ENCODE measurements at regions not wholly inside any gene's neighbourhood (a gene's known extent, or its start where the extent isn't known, plus 50 kb on each side); places are given as distances from the start of the nearest gene placed in this dataset.

DNA sequence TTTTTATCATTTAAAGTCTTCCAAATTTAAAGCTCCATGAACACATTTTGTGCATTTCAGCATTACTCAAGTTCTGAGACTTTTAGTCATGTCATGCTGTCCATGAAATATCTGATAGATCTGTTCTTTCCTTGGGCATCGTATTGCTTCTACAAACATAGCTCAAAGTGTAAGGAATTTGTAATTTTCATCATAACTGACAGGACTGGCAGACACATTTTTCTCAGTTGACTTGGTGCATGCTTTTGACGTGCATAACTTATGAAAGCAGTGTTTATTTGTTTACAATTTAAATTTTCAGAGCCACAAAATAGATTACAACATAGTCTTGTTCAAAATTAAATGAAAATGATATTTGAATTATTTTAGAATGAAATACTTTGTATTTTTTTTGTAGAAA lies 812.1 kb upstream of the NOVA1 start (continued):
- TF ChIP-seq, protein P1, sequence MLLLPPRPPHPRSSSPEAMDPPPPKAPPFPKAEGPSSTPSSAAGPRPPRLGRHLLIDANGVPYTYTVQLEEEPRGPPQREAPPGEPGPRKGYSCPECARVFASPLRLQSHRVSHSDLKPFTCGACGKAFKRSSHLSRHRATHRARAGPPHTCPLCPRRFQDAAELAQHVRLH (tag by site-specific recombination; IDR thresholded peaks at IDR 0.05): no peak

DNA sequence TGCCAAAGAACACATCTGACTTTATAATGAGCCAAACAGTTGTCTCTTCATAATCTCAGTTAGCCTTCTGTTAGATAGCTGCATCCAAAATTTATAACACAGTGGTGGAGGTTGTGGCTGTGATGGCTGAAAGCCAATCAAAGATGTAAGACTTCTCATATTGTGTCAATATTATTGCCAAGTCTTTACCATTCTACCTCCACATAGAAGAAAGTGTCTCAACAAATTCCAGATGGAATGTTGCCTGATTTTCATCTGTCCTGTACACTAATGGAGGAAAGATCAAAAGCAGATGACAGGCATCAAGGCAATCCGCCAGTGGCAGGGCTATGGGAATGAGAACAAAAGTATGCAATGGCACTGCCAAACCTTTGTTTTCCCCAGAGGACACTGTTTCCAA lies 813.1 kb upstream of the NOVA1 start:
- TF ChIP-seq ZNF544 (tag by site-specific recombination; IDR thresholded peaks at IDR 0.05): no peak
- TF ChIP-seq, protein P2, sequence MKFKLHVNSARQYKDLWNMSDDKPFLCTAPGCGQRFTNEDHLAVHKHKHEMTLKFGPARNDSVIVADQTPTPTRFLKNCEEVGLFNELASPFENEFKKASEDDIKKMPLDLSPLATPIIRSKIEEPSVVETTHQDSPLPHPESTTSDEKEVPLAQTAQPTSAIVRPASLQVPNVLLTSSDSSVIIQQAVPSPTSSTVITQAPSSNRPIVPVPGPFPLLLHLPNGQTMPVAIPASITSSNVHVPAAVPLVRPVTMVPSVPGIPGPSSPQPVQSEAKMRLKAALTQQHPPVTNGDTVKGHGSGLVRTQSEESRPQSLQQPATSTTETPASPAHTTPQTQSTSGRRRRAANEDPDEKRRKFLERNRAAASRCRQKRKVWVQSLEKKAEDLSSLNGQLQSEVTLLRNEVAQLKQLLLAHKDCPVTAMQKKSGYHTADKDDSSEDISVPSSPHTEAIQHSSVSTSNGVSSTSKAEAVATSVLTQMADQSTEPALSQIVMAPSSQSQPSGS (tag by site-specific recombination; IDR thresholded peaks at IDR 0.05; ENCODE audit: low read depth): no peak
- TF ChIP-seq HOXA7 (CRISPR knock-in tag; IDR thresholded peaks at IDR 0.05; ENCODE audit: borderline replicate concordance): no peak
- TF ChIP-seq ZNF473 (tag by site-specific recombination; IDR thresholded peaks at IDR 0.05): no peak
- no peak for TF ChIP-seq ZNF394 (tag by site-specific recombination; IDR thresholded peaks at IDR 0.05; ENCODE audit: borderline replicate concordance)
- TF ChIP-seq BCL11A (tag by site-specific recombination; IDR thresholded peaks at IDR 0.05; ENCODE audit: low read depth): no peak
- no peak for TF ChIP-seq ZNF324 (tag by site-specific recombination; IDR thresholded peaks at IDR 0.05)
- no peak for TF ChIP-seq ZNF23 (tag by site-specific recombination; IDR thresholded peaks at IDR 0.05; ENCODE audit: borderline replicate concordance)
- no peak overlapping the region for H3K4me3 ChIP-seq (ENCODE audit: low read depth, low read length)
- H3K27ac ChIP-seq (ENCODE audit: extremely low read depth, low read depth, low read length): no peak overlapping the region
- H3K9me3 ChIP-seq (ENCODE audit: control insufficient read depth, insufficient read depth, low read depth, low read length): no peaks in the 10 kb centered on the region
- no peaks in the 10 kb centered on the region for H3K4me1 ChIP-seq (ENCODE audit: control insufficient read depth, insufficient read depth, low read length)
- H3K36me3 ChIP-seq (ENCODE audit: control insufficient read depth in 2 of 2, insufficient read depth in 1 of 2, low read length in 2 of 2): no peaks in the 10 kb centered on the region
- POLR2A ChIA-PET: no interaction called here
- CTCF ChIA-PET: no interaction called here

DNA sequence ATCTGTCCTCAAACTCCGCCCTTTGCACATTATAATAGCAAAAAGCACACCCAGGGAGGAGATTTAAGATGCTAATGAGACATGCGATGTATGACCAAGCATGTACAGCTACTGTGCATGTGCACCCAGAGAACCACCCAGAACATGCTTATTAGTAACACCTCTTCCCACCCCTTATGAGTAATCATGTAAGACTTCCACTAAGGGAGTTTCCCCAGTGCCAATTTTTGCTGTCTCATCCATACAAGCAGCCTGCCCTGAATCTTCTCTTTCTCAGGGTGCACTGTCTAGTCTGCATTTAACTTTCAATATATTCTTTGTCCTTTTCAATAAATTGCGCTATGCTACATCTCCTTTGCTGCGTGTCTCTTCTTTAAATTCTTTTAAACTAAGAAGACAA lies 830.0 kb upstream of the NOVA1 start:
- no peaks in the 10 kb centered on the region for H3K4me1 ChIP-seq (ENCODE audit: control insufficient read depth, insufficient read depth, low read length)
- no peaks in the 10 kb centered on the region for H3K9me3 ChIP-seq (ENCODE audit: control insufficient read depth, insufficient read depth, low read depth, low read length)
- ChIA-PET POLR2A (no interaction called here), CTCF (no interaction called here)
- TF ChIP-seq ZNF792 (tag by site-specific recombination; IDR thresholded peaks at IDR 0.05) (no peak), BCL11A (tag by site-specific recombination; IDR thresholded peaks at IDR 0.05; ENCODE audit: low read depth) (no peak), ZNF416 (tag by site-specific recombination; IDR thresholded peaks at IDR 0.05) (no peak), ZNF140 (tag by site-specific recombination; IDR thresholded peaks at IDR 0.05) (no peak), ZIC2 (tag by site-specific recombination; IDR thresholded peaks at IDR 0.05) (no peak), KLF8 (tag by site-specific recombination; IDR thresholded peaks at IDR 0.05) (no peak), ZNF473 (tag by site-specific recombination; IDR thresholded peaks at IDR 0.05) (no peak), ZNF658 (tag by site-specific recombination; IDR thresholded peaks at IDR 0.05) (no peak)
- TF ChIP-seq, protein P3, sequence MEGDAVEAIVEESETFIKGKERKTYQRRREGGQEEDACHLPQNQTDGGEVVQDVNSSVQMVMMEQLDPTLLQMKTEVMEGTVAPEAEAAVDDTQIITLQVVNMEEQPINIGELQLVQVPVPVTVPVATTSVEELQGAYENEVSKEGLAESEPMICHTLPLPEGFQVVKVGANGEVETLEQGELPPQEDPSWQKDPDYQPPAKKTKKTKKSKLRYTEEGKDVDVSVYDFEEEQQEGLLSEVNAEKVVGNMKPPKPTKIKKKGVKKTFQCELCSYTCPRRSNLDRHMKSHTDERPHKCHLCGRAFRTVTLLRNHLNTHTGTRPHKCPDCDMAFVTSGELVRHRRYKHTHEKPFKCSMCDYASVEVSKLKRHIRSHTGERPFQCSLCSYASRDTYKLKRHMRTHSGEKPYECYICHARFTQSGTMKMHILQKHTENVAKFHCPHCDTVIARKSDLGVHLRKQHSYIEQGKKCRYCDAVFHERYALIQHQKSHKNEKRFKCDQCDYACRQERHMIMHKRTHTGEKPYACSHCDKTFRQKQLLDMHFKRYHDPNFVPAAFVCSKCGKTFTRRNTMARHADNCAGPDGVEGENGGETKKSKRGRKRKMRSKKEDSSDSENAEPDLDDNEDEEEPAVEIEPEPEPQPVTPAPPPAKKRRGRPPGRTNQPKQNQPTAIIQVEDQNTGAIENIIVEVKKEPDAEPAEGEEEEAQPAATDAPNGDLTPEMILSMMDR (tag by site-specific recombination; IDR thresholded peaks at IDR 0.05): no peak
- no peak overlapping the region for H3K27ac ChIP-seq (ENCODE audit: extremely low read depth, low read depth, low read length)
- no peaks in the 10 kb centered on the region for H3K36me3 ChIP-seq (ENCODE audit: control insufficient read depth in 2 of 2, insufficient read depth in 1 of 2, low read length in 2 of 2)
- no peak overlapping the region for H3K4me3 ChIP-seq (ENCODE audit: low read depth, low read length)

DNA sequence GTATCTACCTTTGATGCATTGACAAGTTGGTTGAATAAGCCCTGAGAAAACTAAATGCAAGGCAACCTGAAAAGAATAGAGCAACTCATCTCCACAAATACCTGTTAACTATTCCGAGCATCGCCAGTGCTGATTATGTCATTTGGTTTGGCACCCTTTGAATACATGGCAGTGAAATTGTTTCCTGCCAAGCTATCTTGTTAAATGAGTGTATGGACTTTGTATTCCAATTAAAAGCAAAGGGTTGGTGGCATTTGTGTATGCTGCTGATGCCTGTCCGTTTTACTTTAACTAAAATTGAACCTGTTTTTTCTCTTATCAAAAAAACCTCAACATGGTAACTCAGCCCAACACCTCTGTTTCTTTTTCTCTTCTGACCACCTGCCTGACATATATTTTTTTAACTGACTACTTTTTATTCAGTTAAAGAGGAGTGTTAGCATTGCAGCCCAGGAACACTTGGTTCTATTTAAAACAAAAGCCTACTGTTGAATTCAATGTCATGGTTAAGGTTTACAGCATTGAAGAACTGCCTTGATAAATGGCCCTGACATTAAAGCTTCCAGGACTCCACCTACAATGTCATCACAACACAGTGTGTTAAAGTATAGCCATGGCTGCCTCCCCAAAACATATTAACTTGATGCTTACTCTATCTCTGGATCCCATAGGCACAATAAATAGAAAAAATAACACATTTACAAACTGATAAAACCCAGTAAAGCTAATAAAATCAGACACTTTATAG lies 838.3 kb upstream of the NOVA1 start:
- CTCF ChIA-PET: no interaction called here
- Histone ChIP-seq H3K36me3 (ENCODE audit: control insufficient read depth in 2 of 2, insufficient read depth in 1 of 2, low read length in 2 of 2) (no peaks in the 10 kb centered on the region), H3K4me1 (ENCODE audit: control insufficient read depth, insufficient read depth, low read length) (no peaks in the 10 kb centered on the region), H3K4me3 (ENCODE audit: low read depth, low read length) (no peak overlapping the region), H3K27ac (ENCODE audit: extremely low read depth, low read depth, low read length) (no peak overlapping the region), H3K9me3 (ENCODE audit: control insufficient read depth, insufficient read depth, low read depth, low read length) (no peaks in the 10 kb centered on the region)
- TF ChIP-seq, protein P4, sequence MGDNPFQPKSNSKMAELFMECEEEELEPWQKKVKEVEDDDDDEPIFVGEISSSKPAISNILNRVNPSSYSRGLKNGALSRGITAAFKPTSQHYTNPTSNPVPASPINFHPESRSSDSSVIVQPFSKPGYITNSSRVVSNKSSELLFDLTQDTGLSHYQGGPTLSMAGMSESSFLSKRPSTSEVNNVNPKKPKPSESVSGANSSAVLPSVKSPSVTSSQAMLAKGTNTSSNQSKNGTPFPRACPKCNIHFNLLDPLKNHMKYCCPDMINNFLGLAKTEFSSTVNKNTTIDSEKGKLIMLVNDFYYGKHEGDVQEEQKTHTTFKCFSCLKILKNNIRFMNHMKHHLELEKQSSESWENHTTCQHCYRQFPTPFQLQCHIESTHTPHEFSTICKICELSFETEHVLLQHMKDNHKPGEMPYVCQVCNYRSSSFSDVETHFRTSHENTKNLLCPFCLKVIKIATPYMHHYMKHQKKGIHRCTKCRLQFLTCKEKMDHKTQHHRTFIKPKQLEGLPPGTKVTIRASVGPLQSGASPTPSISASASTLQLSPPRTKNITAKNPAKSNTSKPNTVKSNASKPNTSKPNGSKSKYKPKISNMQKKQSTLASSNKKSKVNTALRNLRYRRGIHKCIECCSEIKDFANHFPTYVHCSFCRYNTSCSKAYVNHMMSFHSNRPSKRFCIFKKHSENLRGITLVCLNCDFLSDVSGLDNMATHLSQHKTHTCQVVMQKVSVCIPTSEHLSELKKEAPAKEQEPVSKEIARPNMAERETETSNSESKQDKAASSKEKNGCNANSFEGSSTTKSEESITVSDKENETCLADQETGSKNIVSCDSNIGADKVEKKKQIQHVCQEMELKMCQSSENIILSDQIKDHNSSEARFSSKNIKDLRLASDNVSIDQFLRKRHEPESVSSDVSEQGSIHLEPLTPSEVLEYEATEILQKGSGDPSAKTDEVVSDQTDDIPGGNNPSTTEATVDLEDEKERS (tag by site-specific recombination; IDR thresholded peaks at IDR 0.05): no peak
- TF ChIP-seq ZNF549 (tag by site-specific recombination; IDR thresholded peaks at IDR 0.05) (no peak), ZNF670 (tag by site-specific recombination; IDR thresholded peaks at IDR 0.05; ENCODE audit: low read depth) (no peak), KLF1 (tag by site-specific recombination; IDR thresholded peaks at IDR 0.05) (no peak), ZNF214 (tag by site-specific recombination; IDR thresholded peaks at IDR 0.05; ENCODE audit: borderline replicate concordance) (no peak), REPIN1 (tag by site-specific recombination; IDR thresholded peaks at IDR 0.05; ENCODE audit: low read depth) (no peak)
- TF ChIP-seq, protein P2 (tag by site-specific recombination; IDR thresholded peaks at IDR 0.05; ENCODE audit: low read depth): no peak
- POLR2A ChIA-PET: no interaction called here

Data from HEK293 (cell line).